DND-41 (cell line): ENCODE measurements at regions not wholly inside any gene's neighbourhood (a gene's known extent, or its start where the extent isn't known, plus 50 kb on each side); places are given as distances from the start of the nearest gene placed in this dataset.

Experiments used
- ATAC-seq: fragments of 200-7000 bp; cut with Tn5 transposase; 3 replicates; pipeline ENCODE4 v1.9.1; 2021; ENCODE audit warnings: low read depth; ENCODE audit not compliant: insufficient read depth
- DNase-seq: peaks from one replicate; pipeline ENCODE4 v3.0.0-alpha.2; 2020
- H2AFZ ChIP-seq: 2 replicates; pipeline ENCODE4 v1.6.0; 2012; ENCODE audit warnings: low read depth, low read length
- H3K27ac ChIP-seq: 2 replicates; pipeline ENCODE4 v1.5.1; 2012; ENCODE audit warnings: low read length, inconsistent platforms
- H3K27me3 ChIP-seq: fragments of 200-600 bp; sonication (generic); 2 replicates; pipeline ENCODE4 v1.6.0; 2012; ENCODE audit warnings: low read length, mild to moderate bottlenecking, inconsistent platforms; ENCODE audit not compliant: insufficient read depth, poor library complexity
- H3K36me3 ChIP-seq: 2 replicates; pipeline ENCODE4 v1.5.1; 2012; ENCODE audit warnings: low read length, inconsistent platforms; ENCODE audit not compliant: insufficient read depth
- H3K4me1 ChIP-seq: 2 replicates; pipeline ENCODE4 v1.5.1; 2012; ENCODE audit warnings: mild to moderate bottlenecking, low read length; ENCODE audit not compliant: insufficient read depth
- H3K4me2 ChIP-seq: 2 replicates; pipeline ENCODE4 v1.6.0; 2012; ENCODE audit warnings: mild to moderate bottlenecking, moderate library complexity, low read length, inconsistent platforms; ENCODE audit not compliant: insufficient read depth
- H3K4me3 ChIP-seq, 2 experiments: fragments of 200-600 bp in 1 of 2; shearing (Covaris generic) in 1 of 2; 2 replicates each; pipeline ENCODE4 v1.5.1; 2012 to 2016; ENCODE audit warnings: inconsistent platforms in 2 of 2, low read length in 2 of 2, mild to moderate bottlenecking in 2 of 2, low read depth in 1 of 2, moderate library complexity in 1 of 2
- H3K79me2 ChIP-seq: 2 replicates; pipeline ENCODE4 v1.6.0; 2012; ENCODE audit warnings: low read length, inconsistent platforms; ENCODE audit not compliant: insufficient read depth
- H3K9ac ChIP-seq: 2 replicates; pipeline ENCODE4 v1.6.0; 2012; ENCODE audit warnings: low read depth, mild to moderate bottlenecking, inconsistent platforms, low read length, moderate library complexity
- H3K9me3 ChIP-seq: 2 replicates; pipeline ENCODE4 v1.5.1; 2012; ENCODE audit warnings: low read length, moderate library complexity, mild to moderate bottlenecking, inconsistent platforms; ENCODE audit not compliant: insufficient read depth, severe bottlenecking
- H4K20me1 ChIP-seq: 2 replicates; pipeline ENCODE4 v1.6.0; 2012; ENCODE audit warnings: low read length; ENCODE audit not compliant: insufficient read depth
- CTCF ChIP-seq: IDR thresholded peaks from 2 replicates; pipeline ENCODE4 v1.5.1; 2012; ENCODE audit warnings: borderline replicate concordance, low read length, moderate library complexity, mild to moderate bottlenecking; ENCODE audit not compliant: poor library complexity, severe bottlenecking; ENCODE audit errors: extremely low read depth
- EZH2 ChIP-seq: IDR thresholded peaks from 3 replicates; pipeline ENCODE4 v1.6.1; 2012; ENCODE audit warnings: borderline replicate concordance, low read depth, mild to moderate bottlenecking, moderate library complexity, low read length, inconsistent platforms; ENCODE audit not compliant: severe bottlenecking

GRCh38 chr13:40432018-40432978 lies 234.1 kb downstream of the FOXO1 start:
- H2AFZ ChIP-seq = no peak overlapping the region
- no peak overlapping the region for H3K4me3 ChIP-seq
- H4K20me1 ChIP-seq = no peaks in the 10 kb centered on the region
- TF ChIP-seq EZH2 = no peak
- TF ChIP-seq CTCF = no peak
- no peaks in the 10 kb centered on the region for H3K36me3 ChIP-seq
- H3K9ac ChIP-seq = no peak overlapping the region
- no peaks in the 10 kb centered on the region for H3K9me3 ChIP-seq
- no peak overlapping the region for H3K4me2 ChIP-seq
- DNase-seq = no peak
- H3K27me3 ChIP-seq = no peaks in the 10 kb centered on the region
- no peaks in the 10 kb centered on the region for H3K4me1 ChIP-seq
- no peak for ATAC-seq
- H3K79me2 ChIP-seq = no peaks in the 10 kb centered on the region
- no peak overlapping the region for H3K27ac ChIP-seq

- H2AFZ ChIP-seq = no peak overlapping the region
- H3K9me3 ChIP-seq = no peaks in the 10 kb centered on the region
- H3K4me1 ChIP-seq = no peaks in the 10 kb centered on the region
- no peak overlapping the region for H3K4me3 ChIP-seq
- no peaks in the 10 kb centered on the region for H3K27me3 ChIP-seq
- no peaks in the 10 kb centered on the region for H3K36me3 ChIP-seq
- H3K27ac ChIP-seq = no peak overlapping the region
- no peak overlapping the region for H3K9ac ChIP-seq
- no peak for DNase-seq
- TF ChIP-seq EZH2 (no peak), CTCF (no peak)
- no peaks in the 10 kb centered on the region for H4K20me1 ChIP-seq
- ATAC-seq = no peak
- H3K4me2 ChIP-seq = no peak overlapping the region
- H3K79me2 ChIP-seq = no peaks in the 10 kb centered on the region
Measured at GRCh38 chr13:40433001-40433400, 233.4 kb downstream of the FOXO1 start.

- no peaks in the 10 kb centered on the region for H3K4me1 ChIP-seq
- no peak overlapping the region for H2AFZ ChIP-seq
- ATAC-seq (peak; percentile 70), DNase-seq (peak; percentile 31)
- no peaks in the 10 kb centered on the region for H3K36me3 ChIP-seq
- no peak overlapping the region for H3K4me3 ChIP-seq
- no peak overlapping the region for H3K27ac ChIP-seq
- no peaks in the 10 kb centered on the region for H3K27me3 ChIP-seq
- H4K20me1 ChIP-seq = no peaks in the 10 kb centered on the region
- H3K9me3 ChIP-seq = no peaks in the 10 kb centered on the region
- no peak for TF ChIP-seq EZH2
- TF ChIP-seq CTCF = no peak
- H3K9ac ChIP-seq = no peak overlapping the region
- no peak overlapping the region for H3K4me2 ChIP-seq
- no peaks in the 10 kb centered on the region for H3K79me2 ChIP-seq
Measured at GRCh38 chr13:40433577-40433976, 232.9 kb downstream of the FOXO1 start.
